T-cell (primary cell): ENCODE measurements at regions not wholly inside any gene's neighbourhood (a gene's known extent, or its start where the extent isn't known, plus 50 kb on each side); places are given as distances from the start of the nearest gene placed in this dataset.

ENCODE experiments used
- ATAC-seq, 4 experiments: fragments of 200-7000 bp in 3 of 4; fragments of 150-1000 bp in 1 of 4; cut with Tn5 transposase; replicated peaks in 1 of 4; 1 replicate in 3 of 4; 2 replicates in 1 of 4; pipeline ENCODE4 v1.10.0; 2021; ENCODE audit warnings: moderate library complexity in 3 of 4, mild to moderate bottlenecking in 2 of 4, moderate number of reproducible peaks in 1 of 4
- CTCF ChIA-PET, 2 donors: fragments of 300-600 bp; sonication (Branson Sonifier 250); formaldehyde crosslinking; loops; one replicate each; lab custom pipeline; 2022; ENCODE audit warnings: antibody characterized with exemption in 2 of 2; lab: Charles Lee
- POLR2A ChIA-PET, 2 donors: fragments of 300-600 bp; sonication (Branson Sonifier 250); formaldehyde crosslinking; loops; one replicate each; lab custom pipeline; 2022; ENCODE audit warnings: antibody characterized with exemption in 2 of 2; lab: Charles Lee
- DNase-seq, 35 experiments: peaks; one replicate each; pipeline versions ENCODE4 v3.0.0 to v3.0.0-alpha.2; 2013 to 2023
- H3K27ac ChIP-seq: one replicate; pipeline ENCODE4 v1.5.1; 2013; ENCODE audit warnings: low read length
- H3K27me3 ChIP-seq, 2 experiments: replicated peaks in 1 of 2; 1 replicate in 1 of 2; 2 replicates in 1 of 2; pipeline versions ENCODE4 v1.6.1 to v1.7.0; 2013; ENCODE audit warnings: low read length in 1 of 2, mixed read lengths in 1 of 2; ENCODE audit not compliant: control insufficient read depth in 2 of 2, insufficient read depth in 2 of 2; ENCODE audit errors: extremely low read depth in 1 of 2
- H3K36me3 ChIP-seq, 2 donors: 1 replicate in 1 of 2; 2 replicates in 1 of 2; pipeline versions ENCODE4 v1.6.1 to v1.7.0; 2013; ENCODE audit warnings: low read length in 1 of 2; ENCODE audit not compliant: control insufficient read depth in 2 of 2, insufficient read depth in 1 of 2; ENCODE audit errors: extremely low read depth in 1 of 2
- H3K4me1 ChIP-seq, 2 experiments: 1 replicate in 1 of 2; 2 replicates in 1 of 2; pipeline versions ENCODE4 v1.6.1 to v1.7.0; 2013; ENCODE audit warnings: low read length in 2 of 2, mixed read lengths in 1 of 2; ENCODE audit not compliant: insufficient read depth in 2 of 2, control insufficient read depth in 1 of 2; ENCODE audit errors: extremely low read depth in 1 of 2
- H3K4me3 ChIP-seq, 2 donors: 1 replicate in 1 of 2; 2 replicates in 1 of 2; pipeline versions ENCODE4 v1.5.1 to v1.7.0; 2013; ENCODE audit warnings: mild to moderate bottlenecking in 2 of 2, low read length in 1 of 2, moderate library complexity in 1 of 2; ENCODE audit not compliant: control insufficient read depth in 1 of 2; ENCODE audit errors: extremely low read depth in 1 of 2
- H3K9me3 ChIP-seq: 2 replicates; pipeline ENCODE4 v1.7.0; 2013
- H3K27ac Mint-ChIP-seq, 2 donors: one replicate each; pipeline ENCODE4 v1.8.0; 2020 to 2021; ENCODE audit warnings: mild to moderate bottlenecking in 2 of 2, mixed read lengths in 2 of 2
- H3K27me3 Mint-ChIP-seq, 2 donors: one replicate each; pipeline ENCODE4 v1.8.0; 2021 to 2022; ENCODE audit warnings: mixed read lengths in 2 of 2
- H3K36me3 Mint-ChIP-seq: one replicate; pipeline ENCODE4 v1.8.0; 2021; ENCODE audit warnings: mixed read lengths
- H3K4me1 Mint-ChIP-seq, 3 donors: one replicate each; pipeline ENCODE4 v1.8.0; 2020 to 2022; ENCODE audit warnings: mixed read lengths in 3 of 3, mild to moderate bottlenecking in 1 of 3
- H3K4me3 Mint-ChIP-seq, 3 donors: one replicate each; pipeline ENCODE4 v1.8.0; 2020 to 2022; ENCODE audit warnings: mild to moderate bottlenecking in 3 of 3, mixed read lengths in 3 of 3, moderate library complexity in 3 of 3
- H3K9me3 Mint-ChIP-seq, 3 donors: one replicate each; pipeline ENCODE4 v1.8.0; 2020 to 2022; ENCODE audit warnings: mixed read lengths in 3 of 3
- WGBS: methylation state at CpG from one replicate; pipeline ENCODE4 v1.1.5; 2013; ENCODE audit warnings: missing lambda C conversion rate; ENCODE audit not compliant: insufficient coverage; 5-methylcytosine and 5-hydroxymethylcytosine counted together

GRCh38 chr2:175463589-175464310, 282.2 kb upstream of the ATP5MC3 start:
- Histone ChIP-seq H3K27ac (no peak overlapping the region), H3K9me3 (no peaks in the 10 kb centered on the region), H3K4me1 (no peaks in the 10 kb centered on the region), H3K27me3 (peaks cover 0 to 6% of the 10 kb centered on the region in 2 experiments), H3K4me3 (no peak overlapping the region), H3K36me3 (no peaks in the 10 kb centered on the region)
- H3K27ac Mint-ChIP-seq, result no peak overlapping the region
- H3K4me1 Mint-ChIP-seq, result no peaks in the 10 kb centered on the region
- CTCF ChIA-PET, result no interaction called here
- DNase-seq (no peak), ATAC-seq (no peak)
- H3K36me3 Mint-ChIP-seq, result no peaks in the 10 kb centered on the region
- 76% methylated on average over 8 of the region's 11 CpGs for WGBS
- peaks cover 1 to 3% of the 10 kb centered on the region in 2 donors for H3K27me3 Mint-ChIP-seq
- H3K9me3 Mint-ChIP-seq, result peaks cover 5 to 13% (median 12%) of the 10 kb centered on the region in 3 donors
- POLR2A ChIA-PET, result no interaction called here
- no peak overlapping the region for H3K4me3 Mint-ChIP-seq

GRCh38 chr2:175463169-175463568, 281.7 kb upstream of the ATP5MC3 start:
- H3K4me1 ChIP-seq, result no peaks in the 10 kb centered on the region
- no peaks in the 10 kb centered on the region for H3K36me3 ChIP-seq
- 83% methylated on average over 1 of the region's 2 CpGs for WGBS
- ATAC-seq, result no peak
- H3K4me3 ChIP-seq, result no peak overlapping the region
- no peaks in the 10 kb centered on the region for H3K4me1 Mint-ChIP-seq
- peaks cover 1 to 3% of the 10 kb centered on the region in 2 donors for H3K27me3 Mint-ChIP-seq
- H3K27ac ChIP-seq, result no peak overlapping the region
- H3K27ac Mint-ChIP-seq, result no peak overlapping the region
- no peak overlapping the region for H3K4me3 Mint-ChIP-seq
- H3K36me3 Mint-ChIP-seq, result no peaks in the 10 kb centered on the region
- H3K9me3 Mint-ChIP-seq, result peaks cover 5 to 13% (median 12%) of the 10 kb centered on the region in 3 donors
- no peaks in the 10 kb centered on the region for H3K9me3 ChIP-seq
- peaks cover 0 to 6% of the 10 kb centered on the region in 2 experiments for H3K27me3 ChIP-seq
- POLR2A ChIA-PET, result no interaction called here
- no peak for DNase-seq
- CTCF ChIA-PET, result no interaction called here

- no peak for ATAC-seq
- Mint-ChIP-seq H3K27me3 (peaks cover 1 to 3% of the 10 kb centered on the region in 2 donors), H3K9me3 (peaks cover 5 to 13% (median 12%) of the 10 kb centered on the region in 3 donors), H3K4me1 (no peaks in the 10 kb centered on the region), H3K36me3 (no peaks in the 10 kb centered on the region), H3K4me3 (no peak overlapping the region), H3K27ac (no peak overlapping the region)
- H3K4me1 ChIP-seq, result no peaks in the 10 kb centered on the region
- no peak for DNase-seq
- no peak overlapping the region for H3K27ac ChIP-seq
- ChIA-PET POLR2A (no interaction called here), CTCF (no interaction called here)
- no peaks in the 10 kb centered on the region for H3K36me3 ChIP-seq
- H3K4me3 ChIP-seq, result no peak overlapping the region
- no CpG with 5 or more reads among the region's 3 CpGs for WGBS
- no peaks in the 10 kb centered on the region for H3K9me3 ChIP-seq
- peaks cover 0 to 9% of the 10 kb centered on the region in 2 experiments for H3K27me3 ChIP-seq
These were observed 280.7 kb upstream of the ATP5MC3 start for GRCh38 chr2:175462246-175462645.

GRCh38 chr2:175461839-175462238, 280.3 kb upstream of the ATP5MC3 start:
- Mint-ChIP-seq H3K4me3 (no peak overlapping the region), H3K27ac (no peak overlapping the region), H3K9me3 (peaks cover 5 to 13% (median 12%) of the 10 kb centered on the region in 3 donors), H3K36me3 (no peaks in the 10 kb centered on the region), H3K27me3 (peaks cover 1 to 3% of the 10 kb centered on the region in 2 donors), H3K4me1 (no peaks in the 10 kb centered on the region)
- peaks cover 0 to 9% of the 10 kb centered on the region in 2 experiments for H3K27me3 ChIP-seq
- no peak overlapping the region for H3K4me3 ChIP-seq
- H3K36me3 ChIP-seq, result no peaks in the 10 kb centered on the region
- POLR2A ChIA-PET, result no interaction called here
- WGBS, result no CpG with 5 or more reads among the region's 5 CpGs
- no peak for ATAC-seq
- H3K27ac ChIP-seq, result no peak overlapping the region
- CTCF ChIA-PET, result no interaction called here
- H3K4me1 ChIP-seq, result no peaks in the 10 kb centered on the region
- DNase-seq, result no peak
- H3K9me3 ChIP-seq, result no peaks in the 10 kb centered on the region

GRCh38 chr2:175457895-175458448, 276.5 kb upstream of the ATP5MC3 start:
- no peaks in the 10 kb centered on the region for H3K36me3 Mint-ChIP-seq
- Histone ChIP-seq H3K4me3 (no peak overlapping the region), H3K27me3 (peaks cover 0 to 3% of the 10 kb centered on the region in 2 experiments), H3K27ac (no peak overlapping the region), H3K4me1 (no peaks in the 10 kb centered on the region), H3K9me3 (no peaks in the 10 kb centered on the region), H3K36me3 (no peaks in the 10 kb centered on the region)
- H3K27ac Mint-ChIP-seq, result no peak overlapping the region
- no peaks in the 10 kb centered on the region for H3K4me1 Mint-ChIP-seq
- H3K4me3 Mint-ChIP-seq, result no peak overlapping the region
- H3K9me3 Mint-ChIP-seq, result peaks cover 5 to 13% (median 12%) of the 10 kb centered on the region in 3 donors
- peaks cover 1 to 3% of the 10 kb centered on the region in 2 donors for H3K27me3 Mint-ChIP-seq
- CTCF ChIA-PET, result no interaction called here
- POLR2A ChIA-PET, result no interaction called here
- ATAC-seq (no peak), DNase-seq (no peak)
- WGBS, result 66% methylated on average over 3 of the region's 7 CpGs

GRCh38 chr2:175454953-175455389, 273.5 kb upstream of the ATP5MC3 start:
- H3K27me3 ChIP-seq, result peaks cover 0 to 10% of the 10 kb centered on the region in 2 experiments
- Mint-ChIP-seq H3K4me1 (no peaks in the 10 kb centered on the region), H3K9me3 (peaks cover 0 to 4% (median 4%) of the 10 kb centered on the region in 3 donors), H3K27me3 (peaks cover 0 to 1% of the 10 kb centered on the region in 2 donors), H3K4me3 (no peak overlapping the region), H3K27ac (no peak overlapping the region), H3K36me3 (no peaks in the 10 kb centered on the region)
- no CpG with 5 or more reads among the region's 4 CpGs for WGBS
- ATAC-seq (no peak), DNase-seq (no peak)
- POLR2A ChIA-PET, result no interaction called here
- no peak overlapping the region for H3K27ac ChIP-seq
- H3K4me3 ChIP-seq, result no peak overlapping the region
- H3K9me3 ChIP-seq, result no peaks in the 10 kb centered on the region
- no peaks in the 10 kb centered on the region for H3K4me1 ChIP-seq
- CTCF ChIA-PET, result no interaction called here
- H3K36me3 ChIP-seq, result no peaks in the 10 kb centered on the region
